Astrocyte (in vitro differentiated cells and primary cell): ENCODE measurements at regions not wholly inside any gene's neighbourhood (a gene's known extent, or its start where the extent isn't known, plus 50 kb on each side); places are given as distances from the start of the nearest gene placed in this dataset.

Experiments
- DNase-seq: peaks from one replicate; pipeline ENCODE4 v3.0.0-alpha.2; 2010; ENCODE audit warnings: low read depth
- FAIRE-seq: peaks from 2 replicates; lab custom pipeline; 2011; peaks lifted over from hg19 to GRCh38; lab: Jason Lieb, UNC
- H2AFZ ChIP-seq: 2 replicates; pipeline ENCODE4 v1.6.0; 2012; ENCODE audit warnings: low read depth, low read length, inconsistent platforms
- H3K27ac ChIP-seq: 2 replicates; pipeline ENCODE4 v1.5.1; 2011; ENCODE audit warnings: low read depth, low read length, inconsistent platforms
- H3K27me3 ChIP-seq: 2 replicates; pipeline ENCODE4 v1.6.0; 2011; ENCODE audit warnings: low read length, inconsistent platforms; ENCODE audit not compliant: insufficient read depth
- H3K36me3 ChIP-seq: 2 replicates; pipeline ENCODE4 v1.5.1; 2011; ENCODE audit warnings: low read length, inconsistent platforms; ENCODE audit not compliant: insufficient read depth
- H3K4me1 ChIP-seq: 2 replicates; pipeline ENCODE4 v1.5.1; 2011; ENCODE audit warnings: low read length, inconsistent platforms; ENCODE audit not compliant: insufficient read depth
- H3K4me2 ChIP-seq: 2 replicates; pipeline ENCODE4 v1.6.0; 2012; ENCODE audit warnings: low read length, inconsistent platforms
- H3K4me3 ChIP-seq: 2 replicates; pipeline ENCODE4 v1.5.1; 2011; ENCODE audit warnings: low read depth, mild to moderate bottlenecking, low read length, inconsistent platforms; ENCODE audit not compliant: insufficient read depth
- H3K79me2 ChIP-seq: 2 replicates; pipeline ENCODE4 v1.6.0; 2012; ENCODE audit warnings: mild to moderate bottlenecking, low read length, inconsistent platforms; ENCODE audit not compliant: insufficient read depth
- H3K9ac ChIP-seq: 2 replicates; pipeline ENCODE4 v1.6.0; 2012; ENCODE audit warnings: mild to moderate bottlenecking, low read length, inconsistent platforms
- H3K9me3 ChIP-seq: 2 replicates; pipeline ENCODE4 v1.5.1; 2012; ENCODE audit warnings: low read depth, mild to moderate bottlenecking, low read length, inconsistent platforms; ENCODE audit not compliant: insufficient read depth
- H4K20me1 ChIP-seq: 2 replicates; pipeline ENCODE4 v1.6.0; 2012; ENCODE audit warnings: low read length, inconsistent platforms; ENCODE audit not compliant: insufficient read depth
- H3K27ac Mint-ChIP-seq: one replicate; pipeline ENCODE4 v1.8.0; 2021; ENCODE audit warnings: mild to moderate bottlenecking, mixed read lengths; ENCODE audit not compliant: unreplicated experiment
- H3K27me3 Mint-ChIP-seq: one replicate; pipeline ENCODE4 v1.8.0; 2021; ENCODE audit warnings: low read depth, mixed read lengths; ENCODE audit not compliant: unreplicated experiment
- H3K36me3 Mint-ChIP-seq: one replicate; pipeline ENCODE4 v1.8.0; 2021; ENCODE audit warnings: low read depth, mixed read lengths; ENCODE audit not compliant: unreplicated experiment
- H3K4me1 Mint-ChIP-seq: one replicate; pipeline ENCODE4 v1.8.0; 2021; ENCODE audit warnings: low read depth, mixed read lengths; ENCODE audit not compliant: unreplicated experiment
- H3K4me3 Mint-ChIP-seq: one replicate; pipeline ENCODE4 v1.8.0; 2021; ENCODE audit warnings: mild to moderate bottlenecking, moderate library complexity, mixed read lengths; ENCODE audit not compliant: unreplicated experiment
- H3K9me3 Mint-ChIP-seq: one replicate; pipeline ENCODE4 v1.8.0; 2021; ENCODE audit warnings: mild to moderate bottlenecking, mixed read lengths; ENCODE audit not compliant: unreplicated experiment
- CTCF ChIP-seq: IDR thresholded peaks from 2 replicates; pipeline ENCODE4 v1.5.1; 2011; ENCODE audit warnings: low read depth, mild to moderate bottlenecking, inconsistent platforms, low read length, moderate library complexity; ENCODE audit not compliant: insufficient read depth
- EZH2 ChIP-seq: IDR thresholded peaks from 2 replicates; pipeline ENCODE4 v1.6.1; 2012; ENCODE audit warnings: mild to moderate bottlenecking, low read length, inconsistent platforms; ENCODE audit not compliant: insufficient read depth

- H3K4me3 Mint-ChIP-seq = no peak overlapping the region
- Histone ChIP-seq H3K9me3 (no peaks in the 10 kb centered on the region), H3K79me2 (no peaks in the 10 kb centered on the region), H3K4me1 (no peaks in the 10 kb centered on the region), H3K27ac (no peak overlapping the region), H3K36me3 (no peaks in the 10 kb centered on the region), H3K27me3 (no peaks in the 10 kb centered on the region), H3K9ac (no peak overlapping the region), H2AFZ (no peak overlapping the region), H3K4me3 (no peak overlapping the region), H3K4me2 (no peak overlapping the region), H4K20me1 (no peaks in the 10 kb centered on the region)
- H3K9me3 Mint-ChIP-seq = no peaks in the 10 kb centered on the region
- TF ChIP-seq CTCF (no peak), EZH2 (no peak)
- peaks cover 7% of the 10 kb centered on the region for H3K4me1 Mint-ChIP-seq
- FAIRE-seq (no peak), DNase-seq (no peak)
- H3K27ac Mint-ChIP-seq = no peak overlapping the region
- no peaks in the 10 kb centered on the region for H3K27me3 Mint-ChIP-seq
- H3K36me3 Mint-ChIP-seq = no peaks in the 10 kb centered on the region
Measured at GRCh38 chr9:32253731-32254130, 130.7 kb upstream of the ACO1 start.

- no peaks in the 10 kb centered on the region for H4K20me1 ChIP-seq
- no peak overlapping the region for H3K4me3 ChIP-seq
- H3K9me3 ChIP-seq = no peaks in the 10 kb centered on the region
- no peaks in the 10 kb centered on the region for H3K27me3 Mint-ChIP-seq
- H3K27ac Mint-ChIP-seq = no peak overlapping the region
- H3K79me2 ChIP-seq = no peaks in the 10 kb centered on the region
- H3K4me3 Mint-ChIP-seq = no peak overlapping the region
- H3K27ac ChIP-seq = no peak overlapping the region
- H3K4me1 Mint-ChIP-seq = peaks cover 7% of the 10 kb centered on the region
- H3K9ac ChIP-seq = no peak overlapping the region
- DNase-seq (no peak), FAIRE-seq (no peak)
- H3K9me3 Mint-ChIP-seq = no peaks in the 10 kb centered on the region
- no peak overlapping the region for H3K4me2 ChIP-seq
- H3K36me3 Mint-ChIP-seq = no peaks in the 10 kb centered on the region
- H3K27me3 ChIP-seq = no peaks in the 10 kb centered on the region
- no peak overlapping the region for H2AFZ ChIP-seq
- no peaks in the 10 kb centered on the region for H3K36me3 ChIP-seq
- no peaks in the 10 kb centered on the region for H3K4me1 ChIP-seq
- no peak for TF ChIP-seq EZH2
- TF ChIP-seq CTCF = no peak
Measured at GRCh38 chr9:32255026-32255425, 129.4 kb upstream of the ACO1 start.

- H3K9ac ChIP-seq = no peak overlapping the region
- no peak overlapping the region for H3K4me3 ChIP-seq
- H3K4me2 ChIP-seq = no peak overlapping the region
- Mint-ChIP-seq H3K4me3 (no peak overlapping the region), H3K36me3 (no peaks in the 10 kb centered on the region), H3K27me3 (no peaks in the 10 kb centered on the region), H3K4me1 (peaks cover 7% of the 10 kb centered on the region), H3K27ac (no peak overlapping the region), H3K9me3 (no peaks in the 10 kb centered on the region)
- H3K79me2 ChIP-seq = no peaks in the 10 kb centered on the region
- no peaks in the 10 kb centered on the region for H3K9me3 ChIP-seq
- no peak for FAIRE-seq
- H3K36me3 ChIP-seq = no peaks in the 10 kb centered on the region
- H3K4me1 ChIP-seq = no peaks in the 10 kb centered on the region
- no peaks in the 10 kb centered on the region for H4K20me1 ChIP-seq
- no peak overlapping the region for H2AFZ ChIP-seq
- no peak overlapping the region for H3K27ac ChIP-seq
- TF ChIP-seq EZH2 (no peak), CTCF (no peak)
- no peaks in the 10 kb centered on the region for H3K27me3 ChIP-seq
- DNase-seq = no peak
Measured at GRCh38 chr9:32258482-32258881, 126.0 kb upstream of the ACO1 start.
